ENCODE measurements at regions not wholly inside any gene's neighbourhood (a gene's known extent, or its start where the extent isn't known, plus 50 kb on each side); places are given as distances from the start of the nearest gene placed in this dataset.

- no peaks in the 10 kb centered on the region for H4K20me1 ChIP-seq (ENCODE audit: insufficient read depth, low read length)
- H3K9me2 ChIP-seq (ENCODE audit: low read depth, low read length): no peaks in the 10 kb centered on the region
- H2AFZ ChIP-seq (ENCODE audit: low read length): no peak overlapping the region
- H3K27ac ChIP-seq (ENCODE audit: low read depth, low read length, poor library complexity, severe bottlenecking): no peak overlapping the region
- H3K27me3 ChIP-seq (ENCODE audit: insufficient read depth, low read length): no peaks in the 10 kb centered on the region
- no peaks in the 10 kb centered on the region for H3K4me1 ChIP-seq (ENCODE audit: insufficient read depth, low read length, severe bottlenecking)
- no peak overlapping the region for H3K9ac ChIP-seq (ENCODE audit: low read length)
- H3K4me3 ChIP-seq (ENCODE audit: low read depth, low read length, poor library complexity, severe bottlenecking): no peak overlapping the region
- no peaks in the 10 kb centered on the region for H3K79me2 ChIP-seq (ENCODE audit: insufficient read depth, low read length)
- no peak for TF ChIP-seq CTCF (IDR thresholded peaks at IDR 0.05; ENCODE audit: low read length)
- no peak for TF ChIP-seq EZH2 (IDR thresholded peaks at IDR 0.05; ENCODE audit: borderline replicate concordance, low read length)
- H3F3A ChIP-seq (ENCODE audit: insufficient read depth, low read length): no peaks in the 10 kb centered on the region
- no peaks in the 10 kb centered on the region for H3K9me3 ChIP-seq (ENCODE audit: low read length)
- no peaks in the 10 kb centered on the region for H3K36me3 ChIP-seq (ENCODE audit: insufficient read depth, low read length)
- no peak overlapping the region for H3K4me2 ChIP-seq (ENCODE audit: low read length)
Measured at GRCh38 chr4:136581119-136581518, 951.2 kb downstream of the PCDH18 start.

- no peaks in the 10 kb centered on the region for H3K4me1 ChIP-seq (ENCODE audit: insufficient read depth, low read length, severe bottlenecking)
- H3K9me2 ChIP-seq (ENCODE audit: low read depth, low read length): no peaks in the 10 kb centered on the region
- H2AFZ ChIP-seq (ENCODE audit: low read length): no peak overlapping the region
- H3F3A ChIP-seq (ENCODE audit: insufficient read depth, low read length): no peaks in the 10 kb centered on the region
- H3K27ac ChIP-seq (ENCODE audit: low read depth, low read length, poor library complexity, severe bottlenecking): no peak overlapping the region
- no peak overlapping the region for H3K4me3 ChIP-seq (ENCODE audit: low read depth, low read length, poor library complexity, severe bottlenecking)
- no peak overlapping the region for H3K9ac ChIP-seq (ENCODE audit: low read length)
- no peaks in the 10 kb centered on the region for H3K27me3 ChIP-seq (ENCODE audit: insufficient read depth, low read length)
- H3K79me2 ChIP-seq (ENCODE audit: insufficient read depth, low read length): no peaks in the 10 kb centered on the region
- no peak for TF ChIP-seq EZH2 (IDR thresholded peaks at IDR 0.05; ENCODE audit: borderline replicate concordance, low read length)
- TF ChIP-seq CTCF (IDR thresholded peaks at IDR 0.05; ENCODE audit: low read length): no peak
- no peak overlapping the region for H3K4me2 ChIP-seq (ENCODE audit: low read length)
- no peaks in the 10 kb centered on the region for H3K36me3 ChIP-seq (ENCODE audit: insufficient read depth, low read length)
- no peaks in the 10 kb centered on the region for H4K20me1 ChIP-seq (ENCODE audit: insufficient read depth, low read length)
- no peaks in the 10 kb centered on the region for H3K9me3 ChIP-seq (ENCODE audit: low read length)
Measured at GRCh38 chr4:136575146-136575545, 957.1 kb downstream of the PCDH18 start.

- no peaks in the 10 kb centered on the region for H3K27me3 ChIP-seq (ENCODE audit: insufficient read depth, low read length)
- H4K20me1 ChIP-seq (ENCODE audit: insufficient read depth, low read length): no peaks in the 10 kb centered on the region
- H3K9me3 ChIP-seq (ENCODE audit: low read length): no peaks in the 10 kb centered on the region
- no peaks in the 10 kb centered on the region for H3K4me1 ChIP-seq (ENCODE audit: insufficient read depth, low read length, severe bottlenecking)
- H3K9ac ChIP-seq (ENCODE audit: low read length): no peak overlapping the region
- H3K4me3 ChIP-seq (ENCODE audit: low read depth, low read length, poor library complexity, severe bottlenecking): no peak overlapping the region
- H2AFZ ChIP-seq (ENCODE audit: low read length): no peak overlapping the region
- no peaks in the 10 kb centered on the region for H3K36me3 ChIP-seq (ENCODE audit: insufficient read depth, low read length)
- H3F3A ChIP-seq (ENCODE audit: insufficient read depth, low read length): no peaks in the 10 kb centered on the region
- no peaks in the 10 kb centered on the region for H3K79me2 ChIP-seq (ENCODE audit: insufficient read depth, low read length)
- H3K27ac ChIP-seq (ENCODE audit: low read depth, low read length, poor library complexity, severe bottlenecking): no peak overlapping the region
- no peaks in the 10 kb centered on the region for H3K9me2 ChIP-seq (ENCODE audit: low read depth, low read length)
- no peak for TF ChIP-seq CTCF (IDR thresholded peaks at IDR 0.05; ENCODE audit: low read length)
- no peak for TF ChIP-seq EZH2 (IDR thresholded peaks at IDR 0.05; ENCODE audit: borderline replicate concordance, low read length)
- no peak overlapping the region for H3K4me2 ChIP-seq (ENCODE audit: low read length)
Measured at GRCh38 chr4:136573460-136573859, 958.8 kb downstream of the PCDH18 start.

Measured in OCI-LY1 (cell line).